Activated CD4-positive, CD25-positive, alpha-beta regulatory T cell (primary cell): ENCODE measurements at regions not wholly inside any gene's neighbourhood (a gene's known extent, or its start where the extent isn't known, plus 50 kb on each side); places are given as distances from the start of the nearest gene placed in this dataset.
"Not testable (repeated sequence)": the region's sequence is repeated elsewhere in the genome, so short reads cannot be mapped to it uniquely, and the experiment has no call there.

ENCODE experiments used
- DNase-seq, 4 experiments: peaks; one replicate each; lab custom pipeline; 2025; lab: John Stamatoyannopoulos, UW

- DNase-seq, result no peak
Measured at GRCh38 chr7:67301667-67302066, 305.0 kb downstream of the TYW1 start.

DNA sequence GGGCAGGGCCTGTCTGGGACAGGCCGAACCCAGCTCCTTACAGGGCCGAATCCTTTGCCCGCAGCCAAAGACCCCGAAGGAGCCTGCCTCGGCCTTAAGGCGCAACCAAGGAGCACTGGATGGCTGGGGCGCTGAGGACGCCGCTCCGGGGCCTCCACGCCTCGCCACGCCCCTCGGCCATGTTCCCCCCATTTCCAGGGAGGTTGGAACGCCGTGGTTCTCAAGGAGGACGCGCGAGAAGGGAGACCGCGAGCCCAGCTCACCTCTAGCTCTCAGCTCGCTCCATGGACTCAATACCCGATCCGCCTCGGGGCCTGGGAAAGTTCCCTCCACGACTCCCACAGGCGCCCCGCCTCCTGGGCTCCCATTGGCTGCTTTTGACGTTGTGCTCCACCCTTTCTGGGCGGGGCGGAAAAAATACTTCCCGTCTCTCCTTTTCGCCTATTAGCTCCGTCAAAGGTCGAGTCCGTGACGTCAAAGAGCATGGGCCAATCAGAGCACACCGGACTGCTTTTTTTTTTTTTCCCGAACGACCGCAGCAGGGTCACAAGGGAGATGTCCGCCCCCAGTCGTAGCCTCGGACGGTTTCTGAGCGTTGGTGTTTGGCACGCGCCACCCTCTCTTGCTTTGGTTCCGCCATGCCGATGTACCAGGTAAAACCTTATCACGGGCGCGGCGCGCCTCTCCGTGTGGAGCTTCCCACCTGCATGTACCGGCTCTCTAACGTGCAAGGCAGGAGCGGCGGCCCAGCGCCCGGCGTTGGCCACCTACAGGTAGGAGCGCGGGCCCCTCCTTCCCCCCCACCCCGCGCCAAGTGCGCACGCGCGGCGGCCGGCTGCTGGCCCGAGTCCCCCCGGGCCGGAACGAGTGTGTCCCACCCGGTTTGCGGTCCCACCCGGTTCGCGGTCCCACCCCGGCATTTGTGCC lies 305.7 kb downstream of the TYW1 start:
- DNase-seq, result peak; percentile 90 to 96 (median 90)

DNA sequence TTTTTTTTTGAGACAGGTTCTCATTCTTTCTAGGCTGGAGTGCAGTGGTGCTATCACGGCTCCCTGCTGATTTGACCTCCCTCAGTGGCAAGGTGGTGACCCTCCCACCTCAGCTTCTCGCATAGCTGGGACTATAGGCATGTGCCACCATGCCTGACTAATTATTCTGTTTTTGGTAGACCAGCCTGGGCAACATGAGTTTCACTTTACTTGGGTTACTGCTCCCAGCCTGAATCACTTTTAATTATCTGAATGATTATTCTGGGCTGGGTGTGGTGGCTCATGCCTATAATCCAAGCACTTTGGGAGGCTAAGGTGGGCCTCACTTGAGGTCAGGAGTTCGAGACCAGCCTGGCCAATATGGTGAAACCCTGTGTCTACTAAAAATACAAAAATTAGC lies 308.2 kb downstream of the TYW1 start:
- not testable (repeated sequence) for DNase-seq

GRCh38 chr7:67306331-67306730 lies 309.7 kb downstream of the TYW1 start:
- no peak for DNase-seq

DNA sequence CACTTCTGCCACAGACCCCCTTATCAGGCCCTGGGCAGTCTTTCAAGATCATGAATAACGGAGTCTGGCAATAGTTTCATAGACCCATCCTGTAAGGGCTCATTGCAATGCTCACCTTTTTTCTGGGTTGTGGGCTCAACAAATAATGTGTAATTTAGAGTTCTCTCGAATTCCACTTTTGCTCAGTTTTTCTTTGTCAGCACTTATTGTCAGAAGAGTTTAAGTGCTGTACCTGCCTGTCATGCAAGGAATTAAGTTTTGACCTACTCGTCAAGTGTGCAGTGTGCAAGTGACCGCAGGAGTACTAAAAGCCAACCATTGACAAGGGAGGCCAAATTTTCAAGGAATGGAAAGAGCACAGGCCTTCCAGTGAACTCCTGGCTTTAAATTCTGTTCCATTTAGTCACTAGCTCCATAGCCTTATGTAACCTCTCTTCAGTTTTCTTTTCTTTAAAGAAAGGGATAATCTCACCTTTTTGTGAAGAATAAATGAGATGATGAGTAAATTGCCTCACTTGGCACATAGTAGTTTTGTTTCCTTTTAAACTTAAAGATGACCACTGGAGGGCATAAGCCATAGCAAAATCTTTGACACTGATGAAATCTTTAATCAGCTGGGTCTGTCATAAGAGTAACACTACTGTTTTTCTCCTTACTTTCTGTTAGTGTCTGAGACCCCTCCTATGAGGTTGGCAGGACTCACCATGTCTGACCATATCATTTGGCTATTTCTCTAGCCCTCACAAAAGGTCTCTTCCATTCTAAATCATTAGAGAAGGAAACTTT lies 313.3 kb downstream of the TYW1 start:
- DNase-seq, result no peak

DNA sequence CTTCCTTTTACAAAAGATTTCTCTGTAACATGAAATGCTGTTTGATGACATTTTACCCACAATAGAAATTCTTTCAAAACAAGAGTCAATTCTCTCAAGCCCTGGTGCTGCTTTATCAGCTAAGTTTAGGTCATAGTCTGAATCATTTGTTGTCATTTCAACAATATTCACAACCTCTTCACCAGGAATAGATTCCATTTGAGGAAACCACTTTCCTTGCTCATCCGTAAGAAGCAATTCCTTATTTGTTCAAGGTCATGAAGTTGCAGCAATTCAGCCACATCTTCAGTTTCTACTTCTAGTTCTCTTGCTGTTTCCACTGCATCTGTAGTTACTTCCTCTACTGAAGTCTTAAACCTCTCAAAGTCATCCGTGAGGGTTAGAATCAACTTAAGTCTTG lies 315.3 kb downstream of the TYW1 start:
- no peak for DNase-seq

DNA sequence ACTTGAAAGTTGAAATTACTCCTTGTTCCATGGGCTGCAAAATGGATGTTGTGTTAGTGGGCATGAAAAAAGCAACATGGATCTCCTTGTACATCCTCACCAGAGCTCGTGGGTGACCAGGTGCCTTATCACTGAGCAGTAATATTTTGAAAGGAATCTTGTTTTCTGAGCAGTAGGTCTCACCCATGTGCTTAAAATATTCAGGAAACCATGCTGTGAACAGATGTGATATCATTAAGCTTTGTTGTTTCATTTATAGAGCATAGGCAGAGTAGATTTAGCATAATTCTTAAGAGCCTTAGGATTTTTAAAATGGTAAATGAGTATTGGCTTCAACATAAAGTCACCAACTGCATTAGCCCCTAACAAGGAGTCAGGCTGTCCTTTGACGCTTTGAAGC lies 316.6 kb downstream of the TYW1 start:
- DNase-seq, result no peak

DNA sequence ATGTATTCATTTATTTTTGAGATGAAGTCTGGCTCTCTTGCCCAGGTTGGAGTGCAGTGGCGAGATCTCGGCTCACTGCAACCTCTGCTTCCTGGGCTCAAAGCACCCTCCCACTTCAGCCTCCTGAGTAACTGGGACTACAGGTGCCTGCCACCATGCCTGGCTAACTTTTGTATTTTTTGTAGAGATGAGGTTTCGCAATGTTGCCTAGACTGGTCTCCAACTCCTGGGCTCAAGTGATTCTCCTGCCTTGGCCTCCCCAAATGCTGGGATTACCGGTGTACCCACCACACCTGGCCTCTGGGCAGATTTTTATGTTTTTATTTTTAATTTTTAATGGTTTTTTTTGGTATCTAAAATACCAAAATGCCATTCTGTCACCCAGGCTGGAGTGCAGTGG lies 320.3 kb downstream of the TYW1 start:
- not testable (repeated sequence) for DNase-seq

GRCh38 chr7:67328257-67328656 lies 331.6 kb downstream of the TYW1 start:
- not testable (repeated sequence) for DNase-seq

DNA sequence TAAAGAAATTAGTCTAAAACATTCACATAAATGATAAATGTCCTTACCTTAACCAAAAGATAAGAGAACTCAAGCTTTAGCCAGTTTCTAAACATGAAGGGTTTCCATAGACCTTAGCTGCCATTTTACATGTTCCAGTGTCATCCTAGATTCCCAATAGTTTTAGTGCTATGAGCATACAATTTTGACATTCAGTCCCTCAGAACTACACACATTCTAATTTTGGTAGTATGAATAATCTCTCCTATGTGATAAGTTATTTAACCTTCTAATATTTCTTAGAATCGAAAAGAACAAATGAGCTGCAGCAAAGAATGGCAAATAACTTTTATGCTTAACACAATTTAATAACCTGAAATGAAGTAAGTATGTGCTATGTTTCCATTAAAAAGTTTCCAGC lies 338.5 kb downstream of the TYW1 start:
- not testable (repeated sequence) for DNase-seq

GRCh38 chr7:67335663-67336062 lies 339.0 kb downstream of the TYW1 start:
- not testable (repeated sequence) for DNase-seq

DNA sequence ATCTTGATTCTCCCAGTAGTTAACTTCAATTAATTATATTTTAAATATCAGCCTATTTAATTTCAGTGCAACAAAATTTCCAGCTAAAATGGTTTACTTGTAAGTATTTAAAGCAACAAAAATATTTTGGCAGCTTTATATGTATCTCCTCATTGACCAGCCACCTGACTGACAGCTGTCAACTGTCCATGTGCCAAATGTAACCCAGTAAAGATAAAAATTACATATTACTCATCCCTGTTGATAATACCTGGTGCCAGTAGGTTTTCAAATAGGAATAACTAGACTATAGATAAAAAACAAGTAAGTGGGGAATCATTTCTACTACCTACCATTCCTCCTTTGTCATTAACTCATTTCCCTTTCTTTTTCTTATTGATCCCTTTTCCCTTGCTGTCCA lies 341.9 kb downstream of the TYW1 start:
- DNase-seq, result not testable (repeated sequence)

DNA sequence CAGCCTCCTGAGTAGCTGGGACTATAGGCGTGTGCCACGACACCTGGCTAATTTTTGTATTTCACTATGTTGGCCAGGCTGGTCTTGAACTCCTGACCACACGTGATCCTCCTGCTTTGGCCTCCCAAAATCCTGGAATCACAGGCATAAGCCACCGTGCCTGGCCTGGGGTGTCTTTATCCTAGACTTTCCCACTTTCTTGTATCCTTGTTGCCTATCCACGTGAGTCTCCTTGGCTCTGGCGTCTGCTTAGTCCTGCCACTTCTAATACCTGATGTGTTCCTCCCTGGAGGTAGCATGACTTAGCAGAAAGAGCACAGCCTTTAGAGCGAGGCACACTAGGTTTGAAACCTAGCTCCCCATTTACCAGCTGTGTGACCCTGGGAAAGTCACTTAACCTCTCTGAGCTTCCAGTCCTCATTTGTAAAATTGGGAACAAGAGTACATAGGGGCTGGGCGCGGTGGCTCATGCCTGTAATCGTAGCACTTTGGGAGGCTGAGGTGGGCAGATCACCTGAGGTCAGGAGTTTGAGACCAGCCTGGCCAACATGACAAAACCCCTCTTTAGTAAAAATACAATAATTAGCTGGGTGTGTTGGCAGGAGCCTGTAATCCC lies 344.6 kb downstream of the TYW1 start:
- DNase-seq, result no peak

- DNase-seq, result no peak
Measured at GRCh38 chr7:67343114-67343513, 346.5 kb downstream of the TYW1 start.

DNA sequence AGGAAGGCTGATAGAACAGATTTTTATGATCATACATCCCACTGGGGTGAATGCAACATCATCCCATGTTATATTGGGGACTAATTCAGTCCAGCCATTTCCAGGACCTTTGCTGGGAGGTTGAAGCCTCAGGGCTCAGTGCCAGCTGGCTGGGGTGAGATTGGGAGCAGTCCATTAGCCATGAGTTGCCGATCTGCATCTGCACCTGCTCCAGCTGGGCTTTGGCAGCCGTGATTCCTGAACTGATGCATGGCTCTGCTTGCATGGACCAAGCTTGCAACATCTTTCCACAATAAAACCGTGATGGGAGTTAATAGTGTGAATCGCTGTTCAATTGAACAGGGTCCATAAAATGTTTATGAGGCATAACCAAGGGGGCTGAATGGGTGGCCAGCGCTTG lies 346.9 kb downstream of the TYW1 start:
- DNase-seq, result no peak

- DNase-seq, result no peak
Measured at GRCh38 chr7:67344481-67345193, 348.0 kb downstream of the TYW1 start.

DNA sequence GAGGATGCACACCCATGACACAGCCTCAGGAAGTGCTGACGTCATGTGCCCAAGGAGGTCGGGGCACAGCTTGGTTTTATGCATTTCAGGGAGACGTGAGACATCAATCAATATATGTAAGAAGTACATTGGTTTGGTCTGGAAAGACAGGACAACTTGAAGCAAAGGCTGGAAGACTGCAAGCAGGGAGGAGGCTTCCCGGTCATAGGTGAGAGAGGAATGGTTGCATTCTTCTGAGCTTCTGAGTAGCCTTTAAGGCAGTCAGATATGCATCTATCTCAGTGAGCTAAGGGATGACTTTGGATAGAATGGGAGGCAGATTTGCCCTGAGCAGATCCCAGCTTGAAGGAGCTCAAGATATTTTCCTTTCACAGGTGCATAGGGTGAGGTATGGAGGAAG lies 349.5 kb downstream of the TYW1 start:
- no peak for DNase-seq

GRCh38 chr7:67346876-67347275 lies 350.2 kb downstream of the TYW1 start:
- DNase-seq, result no peak

DNA sequence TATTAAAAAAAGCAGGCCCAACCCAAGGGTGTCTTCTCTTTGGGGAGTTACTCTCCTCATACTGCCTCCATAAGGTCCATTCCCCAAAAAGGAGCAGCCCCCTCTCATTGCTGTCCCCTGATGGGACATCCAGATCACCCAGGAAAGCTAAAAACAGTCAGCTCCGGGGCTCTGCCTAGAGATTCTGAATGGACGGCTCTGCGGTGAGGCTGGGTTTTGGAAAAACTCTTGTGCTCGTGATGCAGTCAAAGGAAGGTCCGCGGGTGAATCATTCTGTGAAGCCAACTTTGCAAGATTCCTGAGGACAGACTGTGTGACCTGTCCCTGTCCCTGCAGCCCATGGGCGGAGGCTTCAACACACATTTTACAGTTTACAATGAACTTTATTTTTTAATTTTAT lies 351.5 kb downstream of the TYW1 start:
- DNase-seq, result no peak

- not testable (repeated sequence) for DNase-seq
Measured at GRCh38 chr7:67357653-67358052, 361.0 kb downstream of the TYW1 start.

GRCh38 chr7:67358316-67358715 lies 361.7 kb downstream of the TYW1 start:
- not testable (repeated sequence) for DNase-seq

GRCh38 chr7:67358738-67359137 lies 362.1 kb downstream of the TYW1 start:
- DNase-seq, result not testable (repeated sequence)
